ENCODE measurements at regions not wholly inside any gene's neighbourhood (a gene's known extent, or its start where the extent isn't known, plus 50 kb on each side); places are given as distances from the start of the nearest gene placed in this dataset.

DNA sequence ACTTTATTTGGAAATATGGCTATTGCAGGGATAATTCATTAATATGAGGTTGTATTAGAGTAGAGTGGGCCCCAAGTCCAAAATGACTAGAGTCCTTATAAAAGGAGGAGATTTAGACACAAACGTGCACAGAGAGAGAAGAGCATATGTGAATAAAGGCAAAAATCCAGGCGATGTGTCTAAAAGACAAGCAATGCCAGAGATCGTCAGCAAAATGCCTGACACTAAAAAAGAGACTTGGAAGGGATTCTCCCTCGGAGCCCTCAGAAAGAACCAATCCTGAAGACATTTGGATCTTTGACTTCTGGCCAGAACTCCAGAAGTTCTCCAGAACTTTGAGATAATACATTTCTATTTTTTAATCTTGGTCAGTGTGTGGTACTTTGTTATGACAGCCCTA, 472.1 kb downstream of the NLGN4X start:
- Mint-ChIP-seq H3K27me3 (no peaks in the 10 kb centered on the region), H3K4me3 (no peak overlapping the region), H3K36me3 (ENCODE audit: low read depth) (no peaks in the 10 kb centered on the region), H3K4me1 (ENCODE audit: low read depth) (no peaks in the 10 kb centered on the region), H3K27ac (no peak overlapping the region), H3K9me3 (peaks cover 2% of the 10 kb centered on the region)
- TF ChIP-seq, protein P1, sequence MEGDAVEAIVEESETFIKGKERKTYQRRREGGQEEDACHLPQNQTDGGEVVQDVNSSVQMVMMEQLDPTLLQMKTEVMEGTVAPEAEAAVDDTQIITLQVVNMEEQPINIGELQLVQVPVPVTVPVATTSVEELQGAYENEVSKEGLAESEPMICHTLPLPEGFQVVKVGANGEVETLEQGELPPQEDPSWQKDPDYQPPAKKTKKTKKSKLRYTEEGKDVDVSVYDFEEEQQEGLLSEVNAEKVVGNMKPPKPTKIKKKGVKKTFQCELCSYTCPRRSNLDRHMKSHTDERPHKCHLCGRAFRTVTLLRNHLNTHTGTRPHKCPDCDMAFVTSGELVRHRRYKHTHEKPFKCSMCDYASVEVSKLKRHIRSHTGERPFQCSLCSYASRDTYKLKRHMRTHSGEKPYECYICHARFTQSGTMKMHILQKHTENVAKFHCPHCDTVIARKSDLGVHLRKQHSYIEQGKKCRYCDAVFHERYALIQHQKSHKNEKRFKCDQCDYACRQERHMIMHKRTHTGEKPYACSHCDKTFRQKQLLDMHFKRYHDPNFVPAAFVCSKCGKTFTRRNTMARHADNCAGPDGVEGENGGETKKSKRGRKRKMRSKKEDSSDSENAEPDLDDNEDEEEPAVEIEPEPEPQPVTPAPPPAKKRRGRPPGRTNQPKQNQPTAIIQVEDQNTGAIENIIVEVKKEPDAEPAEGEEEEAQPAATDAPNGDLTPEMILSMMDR (IDR thresholded peaks at IDR 0.05), result no peak
- POLR2A ChIA-PET, result no interaction called here
- Histone ChIP-seq H3K27ac (ENCODE audit: low read depth in 1 of 2, low read length in 2 of 2) (no peak overlapping the region), H3K9me3 (ENCODE audit: control insufficient read depth in 1 of 2, insufficient read depth in 1 of 2, low read length in 2 of 2) (no peaks in the 10 kb centered on the region), H3K36me3 (ENCODE audit: insufficient read depth, low read length) (no peaks in the 10 kb centered on the region), H3K4me3 (ENCODE audit: low read length) (no peak overlapping the region), H3K4me1 (ENCODE audit: insufficient read depth, low read length) (no peaks in the 10 kb centered on the region), H3K27me3 (ENCODE audit: control insufficient read depth in 1 of 2, insufficient read depth in 2 of 2, low read length in 2 of 2) (no peaks in the 10 kb centered on the region)
- intact Hi-C loops (cut with DNase I, micrococcal nuclease), result no loop called here
- CTCF ChIA-PET, result no interaction called here
- ATAC-seq (ENCODE audit: poor library complexity) (no peak), DNase-seq (no peak)

DNA sequence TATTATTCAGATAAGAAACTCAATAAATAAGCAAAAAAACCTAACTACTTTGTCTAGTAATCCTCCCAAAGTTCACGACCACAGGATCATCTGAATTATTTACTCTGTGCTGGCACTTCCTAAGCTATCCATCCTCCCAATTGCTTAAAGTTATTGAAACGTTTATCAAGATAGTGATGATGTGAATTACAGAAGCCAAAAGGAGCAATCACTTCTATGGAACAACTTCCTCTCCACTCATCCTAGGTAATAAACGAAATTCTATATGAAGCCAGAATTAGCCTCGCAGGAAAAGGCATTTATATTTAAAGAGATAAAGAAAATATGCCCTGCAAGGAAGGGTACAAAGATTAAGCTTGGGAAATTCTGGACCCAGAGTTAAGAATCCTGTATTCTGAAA, 475.4 kb downstream of the NLGN4X start:
- no peak overlapping the region for H3K27ac Mint-ChIP-seq
- H3K27me3 Mint-ChIP-seq, result no peaks in the 10 kb centered on the region
- TF ChIP-seq, protein P1 (IDR thresholded peaks at IDR 0.05), result no peak
- ChIA-PET CTCF (no interaction called here), POLR2A (no interaction called here)
- ATAC-seq (ENCODE audit: poor library complexity), result no peak
- no peak for DNase-seq
- H3K9me3 ChIP-seq (ENCODE audit: control insufficient read depth in 1 of 2, insufficient read depth in 1 of 2, low read length in 2 of 2), result no peaks in the 10 kb centered on the region
- H3K4me3 Mint-ChIP-seq, result no peak overlapping the region
- no peaks in the 10 kb centered on the region for H3K27me3 ChIP-seq (ENCODE audit: control insufficient read depth in 1 of 2, insufficient read depth in 2 of 2, low read length in 2 of 2)
- no peaks in the 10 kb centered on the region for H3K4me1 ChIP-seq (ENCODE audit: insufficient read depth, low read length)
- H3K36me3 ChIP-seq (ENCODE audit: insufficient read depth, low read length), result no peaks in the 10 kb centered on the region
- H3K36me3 Mint-ChIP-seq (ENCODE audit: low read depth), result no peaks in the 10 kb centered on the region
- no peaks in the 10 kb centered on the region for H3K9me3 Mint-ChIP-seq
- H3K27ac ChIP-seq (ENCODE audit: low read depth in 1 of 2, low read length in 2 of 2), result no peak overlapping the region
- H3K4me3 ChIP-seq (ENCODE audit: low read length), result no peak overlapping the region
- H3K4me1 Mint-ChIP-seq (ENCODE audit: low read depth), result no peaks in the 10 kb centered on the region
- intact Hi-C loops (cut with DNase I, micrococcal nuclease), result no loop called here

DNA sequence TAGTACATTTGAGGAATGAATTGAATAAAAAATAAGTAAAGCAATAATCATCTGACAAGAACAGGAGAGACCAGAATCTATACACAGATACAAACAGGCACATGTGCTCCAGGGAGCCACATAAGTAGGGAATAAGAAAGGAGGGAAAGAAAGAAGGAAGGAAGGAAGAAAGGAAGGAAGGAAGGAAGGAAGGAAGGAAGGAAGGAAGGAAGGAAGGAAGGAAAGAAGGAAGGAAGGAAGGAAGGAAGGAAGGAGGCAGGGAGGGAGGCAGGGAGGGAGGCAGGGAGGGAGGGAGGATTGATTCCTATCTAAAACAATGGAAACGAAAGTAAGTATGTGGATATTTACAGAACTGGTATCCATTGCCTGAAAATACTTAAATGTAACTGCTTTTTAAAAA, 475.8 kb downstream of the NLGN4X start:
- no peaks in the 10 kb centered on the region for H3K27me3 Mint-ChIP-seq
- no peaks in the 10 kb centered on the region for H3K36me3 Mint-ChIP-seq (ENCODE audit: low read depth)
- no peaks in the 10 kb centered on the region for H3K9me3 Mint-ChIP-seq
- no peaks in the 10 kb centered on the region for H3K4me1 Mint-ChIP-seq (ENCODE audit: low read depth)
- TF ChIP-seq, protein P1 (IDR thresholded peaks at IDR 0.05), result no peak
- H3K27ac Mint-ChIP-seq, result no peak overlapping the region
- H3K27me3 ChIP-seq (ENCODE audit: control insufficient read depth in 1 of 2, insufficient read depth in 2 of 2, low read length in 2 of 2), result no peaks in the 10 kb centered on the region
- H3K27ac ChIP-seq (ENCODE audit: low read depth in 1 of 2, low read length in 2 of 2), result no peak overlapping the region
- intact Hi-C loops (cut with DNase I, micrococcal nuclease), result no loop called here
- no peaks in the 10 kb centered on the region for H3K9me3 ChIP-seq (ENCODE audit: control insufficient read depth in 1 of 2, insufficient read depth in 1 of 2, low read length in 2 of 2)
- DNase-seq (no peak), ATAC-seq (ENCODE audit: poor library complexity) (no peak)
- no peaks in the 10 kb centered on the region for H3K36me3 ChIP-seq (ENCODE audit: insufficient read depth, low read length)
- H3K4me3 Mint-ChIP-seq, result no peak overlapping the region
- CTCF ChIA-PET, result no interaction called here
- H3K4me1 ChIP-seq (ENCODE audit: insufficient read depth, low read length), result no peaks in the 10 kb centered on the region
- POLR2A ChIA-PET, result no interaction called here
- H3K4me3 ChIP-seq (ENCODE audit: low read length), result no peak overlapping the region

All from CD4-positive, alpha-beta T cell (primary cell).